ENCODE measurements at regions not wholly inside any gene's neighbourhood (a gene's known extent, or its start where the extent isn't known, plus 50 kb on each side); places are given as distances from the start of the nearest gene placed in this dataset.

GRCh38 chr4:129788486-129788885, 692.5 kb downstream of the C4orf33 start:
- TF ChIP-seq CTCF (IDR thresholded peaks at IDR 0.05; ENCODE audit: extremely low read depth, missing control alignments): no peak
- no peak for DNase-seq (ENCODE audit: low spot score)

DNA sequence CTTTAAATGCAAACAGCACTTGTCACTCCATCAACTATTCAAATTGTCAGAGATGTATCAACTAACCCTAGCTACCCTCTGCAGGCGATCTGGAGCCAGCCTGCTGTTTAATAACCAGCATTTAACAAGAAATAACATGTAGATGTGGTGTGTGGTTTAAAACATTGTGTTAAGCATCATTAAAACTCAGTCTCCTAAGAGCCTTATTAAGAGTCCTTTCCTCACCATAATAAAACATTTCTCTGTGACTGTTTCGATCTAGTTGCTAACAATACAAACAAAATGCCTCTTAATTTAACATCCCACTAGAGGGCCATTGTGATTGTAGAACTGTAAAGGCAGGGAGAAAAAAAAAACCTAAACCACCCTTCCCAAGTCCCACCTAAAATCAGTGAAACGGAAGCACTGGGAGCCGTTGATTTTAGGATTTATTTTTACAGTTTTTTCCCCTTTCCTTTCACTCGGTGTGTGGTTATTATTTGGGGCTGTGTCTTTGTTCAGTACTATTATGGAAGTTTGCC, 708.6 kb downstream of the C4orf33 start:
- no peak for TF ChIP-seq CTCF (IDR thresholded peaks at IDR 0.05; ENCODE audit: extremely low read depth, missing control alignments)
- no peak for DNase-seq (ENCODE audit: low spot score)

GRCh38 chr4:129806986-129807385, 711.0 kb downstream of the C4orf33 start:
- DNase-seq (ENCODE audit: low spot score): no peak
- no peak for TF ChIP-seq CTCF (IDR thresholded peaks at IDR 0.05; ENCODE audit: extremely low read depth, missing control alignments)

DNA sequence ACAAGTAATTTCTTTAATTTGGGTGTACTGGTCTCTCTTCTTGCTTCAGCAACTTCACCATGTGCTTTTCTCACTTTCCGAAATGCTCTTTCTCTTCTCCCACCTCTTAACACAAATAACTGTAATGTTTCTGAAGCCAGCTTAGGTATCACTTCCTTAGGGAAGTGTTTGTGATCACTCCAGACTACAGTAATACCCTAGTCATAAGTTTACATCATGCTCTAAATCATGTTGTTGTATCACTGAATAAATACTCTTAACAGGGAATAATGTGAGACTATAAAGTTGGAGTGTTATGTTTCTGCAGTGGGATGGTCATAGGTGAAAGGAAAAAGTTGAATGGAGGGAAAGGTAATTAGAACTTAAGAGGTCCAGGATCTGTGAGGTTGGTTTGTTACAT, 712.3 kb downstream of the C4orf33 start:
- no peak for DNase-seq (ENCODE audit: low spot score)
- TF ChIP-seq CTCF (IDR thresholded peaks at IDR 0.05; ENCODE audit: extremely low read depth, missing control alignments): no peak

GRCh38 chr4:129821073-129821472, 725.1 kb downstream of the C4orf33 start:
- TF ChIP-seq CTCF (IDR thresholded peaks at IDR 0.05; ENCODE audit: extremely low read depth, missing control alignments): no peak
- no peak for DNase-seq (ENCODE audit: low spot score)

DNA sequence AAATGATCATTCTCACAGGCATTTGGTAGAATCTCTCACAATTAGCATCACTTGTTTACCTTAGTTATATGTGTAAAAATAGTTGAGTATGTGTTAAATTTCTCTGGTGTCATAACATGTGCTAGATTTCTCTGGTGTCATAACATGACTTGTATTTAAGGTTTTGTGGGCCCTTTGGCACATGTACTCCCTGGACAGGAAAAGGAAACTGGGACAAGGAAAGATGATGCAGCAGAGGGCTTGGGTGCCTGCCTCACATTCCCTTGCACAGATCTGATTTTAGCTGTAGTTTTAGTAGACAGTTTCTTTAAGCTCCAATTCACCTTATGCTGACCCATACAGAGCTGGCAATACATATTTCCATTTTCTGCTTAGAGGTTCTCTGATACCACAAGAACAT, 726.0 kb downstream of the C4orf33 start:
- no peak for TF ChIP-seq CTCF (IDR thresholded peaks at IDR 0.05; ENCODE audit: extremely low read depth, missing control alignments)
- DNase-seq (ENCODE audit: low spot score): no peak

- DNase-seq (ENCODE audit: low spot score): no peak
- TF ChIP-seq CTCF (IDR thresholded peaks at IDR 0.05; ENCODE audit: extremely low read depth, missing control alignments): no peak
Measured at GRCh38 chr4:129822701-129823100, 726.7 kb downstream of the C4orf33 start.

Measured in GM20000 (cell line).